ENCODE measurements at regions not wholly inside any gene's neighbourhood (a gene's known extent, or its start where the extent isn't known, plus 50 kb on each side); places are given as distances from the start of the nearest gene placed in this dataset.

- TF ChIP-seq PYGO2 (tag; IDR thresholded peaks at IDR 0.05) (no peak), DEAF1 (CRISPR knock-in tag; IDR thresholded peaks at IDR 0.05) (no peak), ZNF175 (CRISPR knock-in tag; IDR thresholded peaks at IDR 0.05; ENCODE audit: low read depth) (no peak), NCOA1 (IDR thresholded peaks at IDR 0.05; ENCODE audit: low read depth) (no peak), ZSCAN29 (IDR thresholded peaks at IDR 0.05) (no peak)
Measured at GRCh38 chr10:71080381-71081228, 131.8 kb upstream of the UNC5B start (continued).

GRCh38 chr10:71081229-71081560 lies 131.2 kb upstream of the UNC5B start:
- TF ChIP-seq BCOR (IDR thresholded peaks at IDR 0.05) = no peak
- TF ChIP-seq HDAC2 (IDR thresholded peaks at IDR 0.05) = no peak
- no peak for TF ChIP-seq E2F3 (CRISPR knock-in tag; IDR thresholded peaks at IDR 0.05)
- TF ChIP-seq TSC22D4 (tag; IDR thresholded peaks at IDR 0.05) = no peak
- TF ChIP-seq USF2 (CRISPR knock-in tag; IDR thresholded peaks at IDR 0.05) = no peak
- no peak for TF ChIP-seq CTCFL (IDR thresholded peaks at IDR 0.05; ENCODE audit: borderline replicate concordance, insufficient read depth, low read depth, low read length, poor library complexity, severe bottlenecking)
- TF ChIP-seq ZBTB12 (CRISPR knock-in tag; IDR thresholded peaks at IDR 0.05) = no peak
- TF ChIP-seq MCM2 (IDR thresholded peaks at IDR 0.05; ENCODE audit: low read depth) = no peak
- TF ChIP-seq ATF2 (CRISPR knock-in tag; IDR thresholded peaks at IDR 0.05) = no peak
- Histone ChIP-seq H3K79me2 (ENCODE audit: control insufficient read depth, insufficient read depth, low read length) (no peaks in the 10 kb centered on the region), H3K4me2 (ENCODE audit: insufficient read depth, low read length) (no peak overlapping the region), H2AFZ (ENCODE audit: low read depth, low read length) (no peak overlapping the region), H3K4me3 (no peak overlapping the region), H3K27ac (ENCODE audit: extremely low read depth, low read depth, low read length) (no peak overlapping the region), H3K36me3 (ENCODE audit: control insufficient read depth, insufficient read depth, low read length) (no peaks in the 10 kb centered on the region), H3K27me3 (ENCODE audit: control insufficient read depth in 2 of 2, insufficient read depth in 2 of 2, low read length in 2 of 2) (peaks cover 15 to 63% of the 10 kb centered on the region in 2 experiments), H3K4me1 (replicated peaks in 1 of 2; ENCODE audit: control insufficient read depth in 2 of 2, insufficient read depth in 2 of 2, low read length in 2 of 2) (no peaks in the 10 kb centered on the region), H3K9me1 (ENCODE audit: control insufficient read depth, insufficient read depth, low read length) (no peaks in the 10 kb centered on the region), H4K20me1 (replicated peaks; ENCODE audit: control insufficient read depth, insufficient read depth, low read length) (peaks cover 12% of the 10 kb centered on the region; the same call in 1 of the 2 replicates), H3K9ac (ENCODE audit: insufficient read depth in 1 of 2, low read depth in 2 of 2, low read length in 2 of 2) (no peak overlapping the region), H3K9me3 (replicated peaks; ENCODE audit: control insufficient read depth, insufficient read depth, low read depth, low read length) (no peaks in the 10 kb centered on the region)
- no peak for DNase-seq (ENCODE audit: extremely low read depth in 1 of 4, low spot score in 3 of 4)
- WGBS (ENCODE audit: insufficient coverage, low coverage, missing lambda C conversion rate) = 1% methylated on average over 6 of the region's 6 CpGs
- no peak for ATAC-seq
- in situ Hi-C loops (cut with MboI) = no loop called here
- intact Hi-C loops (cut with micrococcal nuclease) = no loop called here
- CTCF ChIA-PET (ENCODE audit: low intra/inter-chr PET ratio) = no interaction called here
- BruUV-seq (replicated peaks) = no TSS peak
- FAIRE-seq = no peak
- POLR2A ChIA-PET = no interaction called here

Measured in K562 (cell line).